HG03558 (cell line): ENCODE measurements at regions not wholly inside any gene's neighbourhood (a gene's known extent, or its start where the extent isn't known, plus 50 kb on each side); places are given as distances from the start of the nearest gene placed in this dataset.

Experiments
- ATAC-seq: cut with Tn5 transposase; IDR thresholded peaks from one replicate; pipeline ENCODE4 v1.9.1; 2021; ENCODE audit warnings: moderate number of reproducible peaks; ENCODE audit not compliant: unreplicated experiment; ENCODE audit errors: extremely low read depth

DNA sequence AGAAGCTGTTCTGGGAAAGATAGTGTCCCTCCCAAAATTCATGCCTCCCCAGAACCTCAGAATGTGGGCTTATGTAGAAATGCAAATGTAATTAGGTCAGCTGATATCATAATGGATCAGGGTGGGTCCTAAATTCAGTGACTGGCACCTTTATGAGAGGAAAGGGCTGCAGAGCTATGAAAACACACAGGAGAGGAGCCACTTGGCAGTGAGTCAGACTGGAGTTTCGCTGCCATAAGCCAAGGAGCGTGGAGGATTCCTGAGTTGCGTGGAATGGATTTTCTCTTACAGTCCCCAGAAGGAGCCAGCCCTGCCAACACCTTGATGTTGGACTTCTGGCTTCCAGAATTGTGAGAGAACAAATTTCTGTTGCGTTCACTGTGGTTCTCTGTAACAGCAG, 249.8 kb upstream of the PMEPA1 start:
- ATAC-seq, result no peak

DNA sequence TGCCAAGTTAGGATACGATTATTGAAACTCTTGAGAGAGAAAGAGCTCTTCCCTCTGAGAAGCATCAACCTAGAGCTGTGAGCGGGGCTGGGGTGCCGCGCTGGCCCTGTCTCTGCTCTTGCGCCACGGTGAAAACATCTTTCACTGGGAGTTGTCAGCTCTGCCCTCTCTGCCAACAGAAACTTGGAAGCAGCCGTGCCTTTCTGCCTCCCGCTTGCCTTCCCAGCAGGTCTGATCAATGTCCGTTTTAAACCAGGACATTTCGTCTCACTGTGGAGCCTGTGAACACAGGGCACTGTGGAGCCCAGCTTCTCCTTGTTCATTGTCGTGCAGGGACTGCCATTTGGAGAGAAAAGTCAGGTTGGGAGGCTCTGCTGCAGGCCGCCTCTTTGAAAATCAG, 249.2 kb upstream of the PMEPA1 start:
- ATAC-seq, result no peak

DNA sequence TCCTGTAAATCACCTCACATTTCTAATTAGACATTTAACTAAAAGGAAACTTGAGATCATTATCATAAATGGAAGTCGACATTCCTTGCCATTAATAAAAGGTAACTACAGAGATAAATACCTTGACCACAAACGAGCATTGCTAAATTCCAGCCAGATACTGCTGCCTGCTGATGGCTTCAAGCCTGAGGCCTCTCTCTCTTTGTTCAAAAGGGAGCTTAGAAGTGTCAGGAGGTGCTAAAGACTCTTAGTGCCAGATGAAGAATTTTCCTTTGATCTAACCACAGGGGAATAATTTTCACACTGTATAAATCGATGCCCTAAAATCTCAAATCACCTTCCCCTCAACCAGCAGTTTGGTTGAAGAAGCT, 248.2 kb upstream of the PMEPA1 start:
- no peak for ATAC-seq

- ATAC-seq, result no peak
These were observed 247.7 kb upstream of the PMEPA1 start for GRCh38 chr20:57957411-57958049.

DNA sequence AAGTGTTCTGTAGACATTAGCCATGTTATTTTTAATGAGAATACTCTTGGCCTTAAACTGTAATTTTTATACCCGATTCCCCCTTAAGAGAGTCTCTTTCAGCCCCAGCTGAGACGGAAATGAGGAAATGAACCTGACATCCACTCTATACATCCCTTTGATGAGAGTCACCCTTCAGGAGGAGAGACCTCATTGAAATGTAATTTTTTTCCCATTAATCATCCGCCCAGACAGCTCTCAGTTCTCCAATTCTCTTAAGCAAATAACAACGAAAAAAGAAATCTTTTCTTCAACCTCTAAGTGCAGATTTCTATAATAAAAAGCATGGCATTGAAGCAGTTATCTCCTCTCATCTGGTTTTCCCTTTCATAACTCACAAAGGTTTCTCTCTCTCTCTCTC, 243.8 kb upstream of the PMEPA1 start:
- ATAC-seq, result no peak

GRCh38 chr20:57952136-57952535, 242.3 kb upstream of the PMEPA1 start:
- no peak for ATAC-seq

- no peak for ATAC-seq
These were observed 241.7 kb upstream of the PMEPA1 start for GRCh38 chr20:57951549-57951948.

- no peak for ATAC-seq
These were observed 241.1 kb upstream of the PMEPA1 start for GRCh38 chr20:57950764-57951485.

GRCh38 chr20:57948180-57948955, 238.6 kb upstream of the PMEPA1 start:
- no peak for ATAC-seq

GRCh38 chr20:57947421-57948179, 237.8 kb upstream of the PMEPA1 start:
- ATAC-seq, result no peak

DNA sequence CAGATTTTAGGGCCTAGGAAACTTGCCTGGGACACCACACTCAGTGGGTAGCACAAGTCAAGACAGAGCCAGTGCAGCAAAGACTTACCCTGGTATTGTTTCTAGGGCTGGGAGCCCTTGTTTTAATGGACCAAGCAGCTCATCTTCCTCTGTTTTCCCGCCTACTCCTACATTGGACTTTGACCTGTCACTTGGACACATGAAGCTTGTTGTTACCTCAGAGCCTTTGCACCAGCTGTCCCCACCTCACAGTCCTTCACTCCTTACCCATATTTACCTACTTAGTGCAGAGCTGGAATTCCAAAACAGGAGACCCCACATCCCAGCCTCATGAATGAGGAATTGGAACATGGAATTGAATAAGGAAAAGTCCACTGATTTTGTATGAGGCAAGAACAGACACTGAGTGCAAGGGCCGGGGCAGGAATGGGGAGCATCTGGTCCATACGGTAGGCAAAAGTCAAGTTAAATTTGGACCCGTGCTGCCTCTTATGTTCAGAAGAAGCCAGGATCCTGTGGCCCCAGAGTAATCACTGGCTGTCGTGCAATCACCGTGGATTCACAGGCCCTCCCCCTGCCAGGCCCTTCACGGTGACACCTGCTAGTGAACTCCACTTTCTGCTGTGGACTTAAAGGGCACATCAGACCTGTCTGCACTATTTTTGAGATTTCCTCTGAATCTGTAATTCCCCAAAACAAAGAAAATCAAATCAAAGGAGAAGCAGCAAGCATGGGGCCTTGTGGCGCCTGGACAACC, 236.9 kb upstream of the PMEPA1 start:
- ATAC-seq, result no peak

GRCh38 chr20:57944988-57945387, 235.2 kb upstream of the PMEPA1 start:
- ATAC-seq, result no peak

GRCh38 chr20:57943950-57944349, 234.1 kb upstream of the PMEPA1 start:
- no peak for ATAC-seq

DNA sequence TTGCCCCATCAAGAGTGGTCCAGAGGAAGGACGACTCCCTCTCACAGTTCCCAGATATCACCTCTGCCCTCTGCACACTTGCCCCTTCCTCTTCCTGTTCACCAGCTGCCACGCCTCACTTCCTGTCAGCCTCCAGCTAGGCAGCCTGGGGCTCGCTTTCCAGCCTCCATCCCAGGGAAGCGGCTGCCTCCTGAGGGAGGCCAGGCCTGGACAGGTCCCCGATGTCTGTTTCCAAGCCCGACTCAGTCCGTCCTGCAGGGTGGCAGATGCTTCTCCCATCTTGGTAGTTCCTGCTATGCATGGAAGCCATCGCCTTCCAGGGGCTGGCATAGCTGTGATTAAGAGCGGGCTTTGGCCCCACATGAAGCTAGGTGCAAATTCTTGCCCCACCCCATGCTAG, 233.5 kb upstream of the PMEPA1 start:
- no peak for ATAC-seq

GRCh38 chr20:57941604-57942381, 232.0 kb upstream of the PMEPA1 start:
- no peak for ATAC-seq

GRCh38 chr20:57940868-57941522, 231.2 kb upstream of the PMEPA1 start:
- no peak for ATAC-seq

DNA sequence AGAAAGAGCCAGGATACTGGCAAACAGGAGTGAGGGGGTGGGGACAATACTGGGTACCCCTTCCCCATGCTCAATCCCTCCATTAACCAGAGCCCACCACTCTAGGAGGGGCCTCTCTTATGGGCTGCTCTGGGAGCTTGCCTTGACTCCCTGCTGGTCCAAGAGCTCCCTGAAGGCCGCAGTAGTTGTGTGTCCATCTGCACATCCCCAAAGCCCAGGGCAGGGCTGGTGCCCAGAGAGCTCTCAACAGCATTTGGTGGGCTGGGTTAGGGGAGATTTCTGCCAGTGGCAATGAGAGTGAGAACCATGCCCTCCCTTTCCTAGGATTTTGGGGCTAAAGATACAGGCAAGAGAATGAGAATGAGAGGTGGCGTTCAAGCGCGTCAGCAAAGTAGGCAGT, 230.6 kb upstream of the PMEPA1 start:
- no peak for ATAC-seq

GRCh38 chr20:57939499-57939898, 229.7 kb upstream of the PMEPA1 start:
- no peak for ATAC-seq
